Pancreas (tissue), 10 donors: ENCODE measurements at regions not wholly inside any gene's neighbourhood (a gene's known extent, or its start where the extent isn't known, plus 50 kb on each side); places are given as distances from the start of the nearest gene placed in this dataset.

Experiments
- ATAC-seq, 4 donors: fragments of 200-7000 bp; cut with Tn5 transposase; one replicate each; pipeline versions ENCODE4 v1.8.0 to v1.9.1; 2020; ENCODE audit warnings: mild to moderate bottlenecking in 4 of 4, moderate library complexity in 4 of 4
- DNase-seq, 6 donors: peaks; one replicate each; pipeline ENCODE4 v3.0.0-alpha.2; 2020
- FAIRE-seq: peaks from 2 replicates; lab custom pipeline; 2012; peaks lifted over from hg19 to GRCh38; lab: Jason Lieb, UNC
- H3K27ac ChIP-seq, 4 donors: fragments of 200-600 bp; sonication (generic); 1 replicate in 3 of 4; 2 replicates in 1 of 4; pipeline versions ENCODE4 v1.5.0 to v1.8.0; 2020
- H3K27me3 ChIP-seq, 4 donors: fragments of 200-600 bp; one replicate each; pipeline ENCODE4 v1.8.0; 2021
- H3K36me3 ChIP-seq, 3 donors: fragments of 200-600 bp; sonication (generic) in 1 of 3; one replicate each; pipeline versions ENCODE4 v1.5.0 to v1.8.0; 2020 to 2021
- H3K4me1 ChIP-seq, 3 donors: fragments of 200-600 bp; one replicate each; pipeline ENCODE4 v1.8.0; 2021
- H3K4me3 ChIP-seq, 4 donors: fragments of 200-600 bp; sonication (generic) in 2 of 4; one replicate each; pipeline versions ENCODE4 v1.5.0 to v1.8.0; 2020 to 2021
- H3K9me3 ChIP-seq, 4 donors: fragments of 200-600 bp; one replicate each; pipeline ENCODE4 v1.8.0; 2021
- CTCF ChIP-seq, 4 donors: fragments of 200-600 bp; sonication (generic) in 3 of 4; IDR thresholded peaks; one replicate each; pipeline versions ENCODE4 v1.5.0 to v1.8.0; 2021; ENCODE audit warnings: antibody characterized with exemption in 4 of 4
- WGBS, 2 donors: extraction: QIAGEN DNeasy Blood & Tissue Kit; methylation state at CpG; one replicate each; pipeline ENCODE4 v1.1.7; 2013; 5-methylcytosine and 5-hydroxymethylcytosine counted together
- intact Hi-C, 3 donors: fragments of 100-400 bp; cut with DNase I; formaldehyde crosslinking; loops; one replicate each; pipeline versions ENCODE4 v1.11.1 to v1.14.2; 2022
- donor health status: healthy with polysubstance abuse.
- donor health status: DM: no; HTN: no; CAD: no; lungs with moderate emphysema.
- donor health status: DM: no; HTN: no; CAD: no.
- donor health status: control.
- donor health status: control.
- donor health status: Bipolar disorder and iron deficiency.
- donor health status: DM: yes; HTN: yes; CAD: no.
- donor health status: DM: no; HTN: no; CAD: no.
- donor health status: DM: no; HTN: no; CAD: no.
- donor health status: DM: yes; HTN: yes; CAD: no.

- Histone ChIP-seq H3K27ac (no peak overlapping the region), H3K4me3 (no peak overlapping the region), H3K36me3 (no peaks in the 10 kb centered on the region), H3K9me3 (no peaks in the 10 kb centered on the region), H3K4me1 (no peaks in the 10 kb centered on the region), H3K27me3 (no peaks in the 10 kb centered on the region)
- ATAC-seq (no peak), FAIRE-seq (no peak), DNase-seq (no peak)
- 55 to 73% methylated on average over 3 of the region's 3 CpGs for WGBS, 2 donors
- intact Hi-C loops = no loop called here
- no peak for TF ChIP-seq CTCF (IDR thresholded peaks at IDR 0.05)
Observed at GRCh38 chr2:107195631-107196030, 309.7 kb upstream of the ST6GAL2 start.

- FAIRE-seq = no peak
Observed at GRCh38 chr2:107197594-107198294, 311.8 kb upstream of the ST6GAL2 start.

GRCh38 chr2:107202962-107203591 is 317.1 kb upstream of the ST6GAL2 start:
- intact Hi-C loops = no loop called here
- no peak for FAIRE-seq
- TF ChIP-seq CTCF (IDR thresholded peaks at IDR 0.05) = no peak

More at GRCh38 chr2:107197594-107198294, 311.8 kb upstream of the ST6GAL2 start:
- WGBS, 2 donors = 52 to 65% methylated on average over 5 of the region's 5 CpGs
- no peaks in the 10 kb centered on the region for H3K27me3 ChIP-seq
- ATAC-seq (no peak), DNase-seq (no peak)
- H3K4me3 ChIP-seq = no peak overlapping the region
- TF ChIP-seq CTCF (IDR thresholded peaks at IDR 0.05) = no peak
- intact Hi-C loops = no loop called here
- no peaks in the 10 kb centered on the region for H3K9me3 ChIP-seq
- no peak overlapping the region for H3K27ac ChIP-seq
- no peaks in the 10 kb centered on the region for H3K4me1 ChIP-seq
- no peaks in the 10 kb centered on the region for H3K36me3 ChIP-seq

GRCh38 chr2:107215401-107216350 is 329.7 kb upstream of the ST6GAL2 start:
- ATAC-seq (no peak), DNase-seq (no peak), FAIRE-seq (no peak)
- H3K4me3 ChIP-seq = no peak overlapping the region
- WGBS, 2 donors = 54 to 68% methylated on average over 9 of the region's 9 CpGs
- intact Hi-C loops = no loop called here
- no peaks in the 10 kb centered on the region for H3K9me3 ChIP-seq
- no peaks in the 10 kb centered on the region for H3K27me3 ChIP-seq
- no peaks in the 10 kb centered on the region for H3K36me3 ChIP-seq
- TF ChIP-seq CTCF (IDR thresholded peaks at IDR 0.05) = no peak
- H3K4me1 ChIP-seq = no peaks in the 10 kb centered on the region
- H3K27ac ChIP-seq = no peak overlapping the region

More at GRCh38 chr2:107202962-107203591, 317.1 kb upstream of the ST6GAL2 start:
- Histone ChIP-seq H3K9me3 (no peaks in the 10 kb centered on the region), H3K4me3 (no peak overlapping the region), H3K36me3 (no peaks in the 10 kb centered on the region), H3K4me1 (no peaks in the 10 kb centered on the region), H3K27me3 (no peaks in the 10 kb centered on the region), H3K27ac (no peak overlapping the region)
- ATAC-seq = no peak
- WGBS, 2 donors = 34 to 43% methylated on average over 2 of the region's 2 CpGs
- no peak for DNase-seq
